ENCODE measurements at regions not wholly inside any gene's neighbourhood (a gene's known extent, or its start where the extent isn't known, plus 50 kb on each side); places are given as distances from the start of the nearest gene placed in this dataset.

DNA sequence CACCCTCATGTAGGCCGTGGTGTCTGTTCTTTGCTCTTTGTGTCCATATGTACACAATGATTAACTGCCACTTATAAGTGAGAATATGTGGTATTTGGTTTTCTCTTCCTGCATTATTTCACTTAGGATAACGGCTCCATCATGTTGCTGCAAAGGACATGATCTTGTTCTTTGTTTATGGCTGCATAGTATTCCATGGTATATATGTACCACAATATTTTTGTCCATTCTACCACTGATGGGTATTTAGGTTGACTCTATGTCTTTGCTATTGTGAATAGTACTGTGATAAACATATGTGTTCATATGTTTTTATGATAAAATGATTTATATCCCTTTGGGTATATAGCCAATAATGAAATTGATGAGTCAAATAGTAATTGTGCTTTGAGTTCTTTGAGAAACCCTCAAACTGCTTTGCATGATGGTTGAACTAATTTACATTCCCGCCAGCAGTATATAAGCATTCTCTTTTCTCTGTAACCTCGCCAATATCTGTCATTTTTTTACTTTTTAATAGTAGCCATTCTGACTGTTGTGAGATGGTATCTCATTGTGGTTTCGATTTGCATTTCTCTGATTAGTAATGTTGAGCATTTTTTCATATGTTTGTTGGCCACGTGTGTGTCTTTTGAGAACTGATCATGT, 174.4 kb upstream of the NT5E start:
- no peak for DNase-seq
- ATAC-seq: no peak
- intact Hi-C loops (cut with DNase I): no loop called here

DNA sequence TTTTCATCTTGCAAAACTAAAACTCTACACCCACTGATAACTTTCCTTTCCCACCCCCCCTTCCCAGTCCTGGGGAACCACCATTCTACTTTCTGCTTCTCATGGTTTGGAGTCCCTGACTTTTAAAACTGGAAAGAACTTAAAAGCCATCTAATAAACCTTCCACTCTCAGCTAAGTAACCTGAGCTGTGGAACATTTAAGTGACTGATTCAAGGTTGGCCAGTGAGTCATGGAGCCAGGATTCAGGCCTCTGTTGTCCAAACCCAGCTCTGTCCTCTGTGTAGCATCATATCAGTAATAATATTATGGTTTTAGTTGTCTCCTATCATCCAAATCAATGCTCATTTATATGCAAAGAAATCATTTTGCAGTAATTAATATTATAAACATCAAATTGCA, 176.0 kb upstream of the NT5E start:
- Histone ChIP-seq H3K4me3 (no peak overlapping the region), H3K27me3 (no peaks in the 10 kb centered on the region), H3K27ac (no peak overlapping the region), H3K36me3 (replicated peaks in 1 of 2; ENCODE audit: insufficient read depth in 1 of 2, low read depth in 2 of 2) (no peaks in the 10 kb centered on the region), H3K9me3 (peaks cover 0 to 3% (median 0%) of the 10 kb centered on the region in 3 donors), H3K4me1 (no peaks in the 10 kb centered on the region)
- DNase-seq (no peak), ATAC-seq (no peak)
- intact Hi-C loops (cut with DNase I): no loop called here
- TF ChIP-seq, protein P1, sequence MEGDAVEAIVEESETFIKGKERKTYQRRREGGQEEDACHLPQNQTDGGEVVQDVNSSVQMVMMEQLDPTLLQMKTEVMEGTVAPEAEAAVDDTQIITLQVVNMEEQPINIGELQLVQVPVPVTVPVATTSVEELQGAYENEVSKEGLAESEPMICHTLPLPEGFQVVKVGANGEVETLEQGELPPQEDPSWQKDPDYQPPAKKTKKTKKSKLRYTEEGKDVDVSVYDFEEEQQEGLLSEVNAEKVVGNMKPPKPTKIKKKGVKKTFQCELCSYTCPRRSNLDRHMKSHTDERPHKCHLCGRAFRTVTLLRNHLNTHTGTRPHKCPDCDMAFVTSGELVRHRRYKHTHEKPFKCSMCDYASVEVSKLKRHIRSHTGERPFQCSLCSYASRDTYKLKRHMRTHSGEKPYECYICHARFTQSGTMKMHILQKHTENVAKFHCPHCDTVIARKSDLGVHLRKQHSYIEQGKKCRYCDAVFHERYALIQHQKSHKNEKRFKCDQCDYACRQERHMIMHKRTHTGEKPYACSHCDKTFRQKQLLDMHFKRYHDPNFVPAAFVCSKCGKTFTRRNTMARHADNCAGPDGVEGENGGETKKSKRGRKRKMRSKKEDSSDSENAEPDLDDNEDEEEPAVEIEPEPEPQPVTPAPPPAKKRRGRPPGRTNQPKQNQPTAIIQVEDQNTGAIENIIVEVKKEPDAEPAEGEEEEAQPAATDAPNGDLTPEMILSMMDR (IDR thresholded peaks at IDR 0.05): no peak
- no peak for TF ChIP-seq POLR2A (IDR thresholded peaks at IDR 0.05)

More for the DNA sequence above, 174.4 kb upstream of the NT5E start:
- Histone ChIP-seq H3K27ac (no peak overlapping the region), H3K4me3 (no peak overlapping the region), H3K9me3 (peaks cover 0 to 3% (median 0%) of the 10 kb centered on the region in 3 donors), H3K36me3 (replicated peaks in 1 of 2; ENCODE audit: insufficient read depth in 1 of 2, low read depth in 2 of 2) (no peaks in the 10 kb centered on the region), H3K27me3 (no peaks in the 10 kb centered on the region), H3K4me1 (no peaks in the 10 kb centered on the region)
- 55 to 57% methylated on average over 6 of the region's 6 CpGs for WGBS, 2 donors
- TF ChIP-seq POLR2A (IDR thresholded peaks at IDR 0.05): no peak
- TF ChIP-seq, protein P1 (IDR thresholded peaks at IDR 0.05): no peak

DNA sequence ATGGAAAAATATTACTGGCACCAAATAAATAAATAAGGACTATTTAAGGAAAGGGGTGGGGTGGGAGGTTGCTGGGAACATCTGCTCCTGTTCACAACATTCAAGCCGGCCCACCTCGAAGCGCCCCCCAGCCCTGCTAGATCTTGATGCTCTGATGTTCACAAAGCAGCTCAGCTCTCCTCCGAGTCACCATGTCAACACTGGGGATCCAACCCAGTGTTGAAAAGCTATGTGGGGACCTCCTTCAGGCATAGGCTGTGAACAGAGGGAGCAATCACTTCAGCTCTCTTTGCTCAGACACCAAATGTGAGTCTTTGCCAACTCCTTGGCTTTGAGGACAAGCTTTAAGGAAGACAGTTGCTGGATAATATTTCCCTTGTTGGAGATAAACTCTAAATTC, 176.8 kb upstream of the NT5E start:
- H3K9me3 ChIP-seq: peaks cover 0 to 3% (median 0%) of the 10 kb centered on the region in 3 donors
- no peak for TF ChIP-seq POLR2A (IDR thresholded peaks at IDR 0.05)
- TF ChIP-seq, protein P1 (IDR thresholded peaks at IDR 0.05): no peak
- no peaks in the 10 kb centered on the region for H3K27me3 ChIP-seq
- whole genome bisulfite sequencing, 2 donors: 34 to 77% methylated on average over 4 of the region's 4 CpGs
- ATAC-seq: no peak
- H3K4me3 ChIP-seq: no peak overlapping the region
- no peaks in the 10 kb centered on the region for H3K4me1 ChIP-seq
- H3K36me3 ChIP-seq (replicated peaks in 1 of 2; ENCODE audit: insufficient read depth in 1 of 2, low read depth in 2 of 2): no peaks in the 10 kb centered on the region
- H3K27ac ChIP-seq: no peak overlapping the region
- no peak for DNase-seq
- intact Hi-C loops (cut with DNase I): no loop called here

DNA sequence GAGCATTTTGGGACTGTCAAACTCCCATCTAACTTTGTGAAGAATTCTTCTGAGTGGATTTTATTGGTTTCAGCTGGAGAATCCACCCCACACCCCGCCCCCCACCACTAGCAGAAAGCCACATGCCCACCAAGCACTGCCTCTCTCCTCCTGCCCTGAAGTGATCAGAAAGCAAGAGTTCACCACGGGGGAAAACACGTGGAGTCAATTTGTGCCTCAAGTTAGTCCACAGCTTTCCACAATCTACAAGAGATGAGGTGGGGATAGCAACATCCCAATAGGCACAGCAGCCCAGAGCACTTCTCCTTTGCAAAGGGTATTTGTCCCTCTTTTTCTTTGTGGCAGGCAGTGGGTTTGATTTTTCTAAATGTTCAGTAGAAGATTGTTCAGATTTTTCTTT, 177.3 kb upstream of the NT5E start:
- Histone ChIP-seq H3K4me3 (no peak overlapping the region), H3K36me3 (replicated peaks in 1 of 2; ENCODE audit: insufficient read depth in 1 of 2, low read depth in 2 of 2) (no peaks in the 10 kb centered on the region), H3K4me1 (no peaks in the 10 kb centered on the region), H3K27me3 (no peaks in the 10 kb centered on the region), H3K9me3 (peaks cover 0 to 3% (median 0%) of the 10 kb centered on the region in 3 donors), H3K27ac (no peak overlapping the region)
- TF ChIP-seq, protein P1 (IDR thresholded peaks at IDR 0.05): no peak
- no peak for TF ChIP-seq POLR2A (IDR thresholded peaks at IDR 0.05)
- ATAC-seq: no peak
- DNase-seq: no peak
- 33 to 57% methylated on average over 3 of the region's 3 CpGs for WGBS, 2 donors
- intact Hi-C loops (cut with DNase I): no loop called here

DNA sequence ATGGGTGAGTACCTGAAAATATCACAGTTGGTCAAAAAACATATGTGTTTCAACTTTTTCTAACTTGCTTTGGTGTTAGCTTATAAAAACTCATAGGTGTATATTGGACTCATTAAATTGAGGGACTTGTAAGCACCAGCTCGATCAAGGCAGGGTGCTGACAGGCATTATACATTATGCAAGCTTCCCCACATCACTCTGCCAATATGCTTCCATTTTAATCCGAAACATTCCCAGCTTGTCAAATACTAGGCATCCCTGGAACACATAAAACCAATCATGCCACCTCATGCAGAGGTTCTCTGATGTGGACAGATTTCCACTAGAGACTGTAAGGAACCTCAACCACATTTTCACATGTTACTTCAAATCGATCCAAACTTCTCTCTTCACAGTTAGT, 187.3 kb upstream of the NT5E start:
- no peak overlapping the region for H3K4me3 ChIP-seq
- no peak for DNase-seq
- no peak overlapping the region for H3K27ac ChIP-seq
- no peaks in the 10 kb centered on the region for H3K4me1 ChIP-seq
- no peaks in the 10 kb centered on the region for H3K36me3 ChIP-seq (replicated peaks in 1 of 2; ENCODE audit: insufficient read depth in 1 of 2, low read depth in 2 of 2)
- TF ChIP-seq POLR2A (IDR thresholded peaks at IDR 0.05): no peak
- TF ChIP-seq, protein P1 (IDR thresholded peaks at IDR 0.05): no peak
- H3K9me3 ChIP-seq: no peaks in the 10 kb centered on the region
- ATAC-seq: no peak
- 55 to 61% methylated on average over 3 of the region's 3 CpGs for WGBS, 2 donors
- intact Hi-C loops (cut with DNase I): no loop called here
- no peaks in the 10 kb centered on the region for H3K27me3 ChIP-seq
